Cardiac fibroblast (primary cell): ENCODE measurements at regions not wholly inside any gene's neighbourhood (a gene's known extent, or its start where the extent isn't known, plus 50 kb on each side); places are given as distances from the start of the nearest gene placed in this dataset.

Experiments used
- DNase-seq, 2 donors: peaks; one replicate each; pipeline versions ENCODE4 v3.0.0 to v3.0.0-alpha.2; 2010; ENCODE audit warnings: low read depth in 2 of 2
- H3K4me3 ChIP-seq, 2 donors: replicated peaks in 1 of 2; 1 replicate in 1 of 2; 2 replicates in 1 of 2; pipeline ENCODE4 v1.5.1; 2011; ENCODE audit warnings: low read depth in 2 of 2, low read length in 2 of 2, mild to moderate bottlenecking in 2 of 2, moderate library complexity in 1 of 2
- CTCF ChIP-seq: IDR thresholded peaks from one replicate; pipeline ENCODE4 v1.5.1; 2011; ENCODE audit warnings: low read depth, mild to moderate bottlenecking, low read length, inconsistent platforms

- H3K4me3 ChIP-seq, result no peak overlapping the region
- no peak for DNase-seq
- no peak for TF ChIP-seq CTCF
Observed at GRCh38 chr9:23394189-23394588, 431.9 kb downstream of the ELAVL2 start.

GRCh38 chr9:23408874-23409273 lies 417.2 kb downstream of the ELAVL2 start:
- no peak overlapping the region for H3K4me3 ChIP-seq
- DNase-seq, result no peak
- TF ChIP-seq CTCF, result no peak

- no peak for DNase-seq
- no peak overlapping the region for H3K4me3 ChIP-seq
- no peak for TF ChIP-seq CTCF
Observed at GRCh38 chr9:23412046-23412445, 414.0 kb downstream of the ELAVL2 start.

GRCh38 chr9:23412458-23412857 lies 413.6 kb downstream of the ELAVL2 start:
- no peak for TF ChIP-seq CTCF
- DNase-seq, result no peak
- no peak overlapping the region for H3K4me3 ChIP-seq

GRCh38 chr9:23413541-23413940 lies 412.5 kb downstream of the ELAVL2 start:
- no peak for DNase-seq
- no peak for TF ChIP-seq CTCF
- no peak overlapping the region for H3K4me3 ChIP-seq

GRCh38 chr9:23423999-23424398 lies 402.0 kb downstream of the ELAVL2 start:
- no peak for TF ChIP-seq CTCF
- no peak overlapping the region for H3K4me3 ChIP-seq

GRCh38 chr9:23426144-23426543 lies 399.9 kb downstream of the ELAVL2 start:
- TF ChIP-seq CTCF, result no peak
- DNase-seq, result no peak
- no peak overlapping the region for H3K4me3 ChIP-seq

More at GRCh38 chr9:23423999-23424398, 402.0 kb downstream of the ELAVL2 start:
- DNase-seq, result no peak
